Karpas-422 (cell line): ENCODE measurements at regions not wholly inside any gene's neighbourhood (a gene's known extent, or its start where the extent isn't known, plus 50 kb on each side); places are given as distances from the start of the nearest gene placed in this dataset.

Experiments used
- DNase-seq: peaks from one replicate; pipeline ENCODE4 v3.0.0-alpha.2; 2015
- H2AFZ ChIP-seq: fragments of 200-600 bp; sonication (generic); 2 replicates; pipeline ENCODE4 v1.6.1; 2014; ENCODE audit warnings: antibody characterized with exemption, low read length, mixed read lengths
- H3K27ac ChIP-seq: fragments of 200-600 bp; sonication (generic); 2 replicates; pipeline ENCODE4 v1.5.1; 2014; ENCODE audit warnings: mild to moderate bottlenecking, low read length, moderate library complexity
- H3K27me3 ChIP-seq: fragments of 200-600 bp; sonication (generic); 2 replicates; pipeline ENCODE4 v1.6.1; 2014; ENCODE audit warnings: low read length, mixed read lengths
- H3K36me3 ChIP-seq: fragments of 200-600 bp; sonication (generic); 2 replicates; pipeline ENCODE4 v1.6.1; 2014; ENCODE audit warnings: low read length, mixed read lengths; ENCODE audit not compliant: insufficient read depth
- H3K4me1 ChIP-seq: fragments of 200-600 bp; sonication (generic); 2 replicates; pipeline ENCODE4 v1.6.1; 2014; ENCODE audit warnings: mild to moderate bottlenecking, low read length, mixed read lengths
- H3K4me2 ChIP-seq: fragments of 200-600 bp; sonication (generic); 2 replicates; pipeline ENCODE4 v1.6.1; 2014; ENCODE audit warnings: low read length, low read depth, mild to moderate bottlenecking; ENCODE audit not compliant: poor library complexity, severe bottlenecking
- H3K4me3 ChIP-seq: fragments of 200-600 bp; sonication (generic); 2 replicates; pipeline ENCODE4 v1.5.1; 2014; ENCODE audit warnings: mild to moderate bottlenecking, antibody characterized with exemption, low read length, mixed read lengths
- H3K79me2 ChIP-seq: fragments of 200-600 bp; sonication (generic); 2 replicates; pipeline ENCODE4 v1.6.1; 2014; ENCODE audit warnings: mild to moderate bottlenecking, low read length, mixed read lengths
- H3K9ac ChIP-seq: fragments of 200-600 bp; sonication (generic); 2 replicates; pipeline ENCODE4 v1.6.0; 2014; ENCODE audit warnings: low read length
- H3K9me2 ChIP-seq: fragments of 200-600 bp; sonication (generic), shearing (Covaris generic); replicated peaks from 2 replicates; pipeline ENCODE4 v1.6.0; 2014; ENCODE audit warnings: mild to moderate bottlenecking, low read length, moderate library complexity; ENCODE audit not compliant: insufficient read depth
- H3K9me3 ChIP-seq: fragments of 300-700, 200-600 bp; sonication (generic); 2 replicates; pipeline ENCODE4 v1.6.1; 2014; ENCODE audit warnings: low read length, mixed read lengths
- H4K20me1 ChIP-seq: fragments of 200-600 bp; sonication (generic); 2 replicates; pipeline ENCODE4 v1.6.1; 2014; ENCODE audit warnings: mild to moderate bottlenecking, antibody characterized with exemption, low read length, low read depth; ENCODE audit not compliant: insufficient read depth

DNA sequence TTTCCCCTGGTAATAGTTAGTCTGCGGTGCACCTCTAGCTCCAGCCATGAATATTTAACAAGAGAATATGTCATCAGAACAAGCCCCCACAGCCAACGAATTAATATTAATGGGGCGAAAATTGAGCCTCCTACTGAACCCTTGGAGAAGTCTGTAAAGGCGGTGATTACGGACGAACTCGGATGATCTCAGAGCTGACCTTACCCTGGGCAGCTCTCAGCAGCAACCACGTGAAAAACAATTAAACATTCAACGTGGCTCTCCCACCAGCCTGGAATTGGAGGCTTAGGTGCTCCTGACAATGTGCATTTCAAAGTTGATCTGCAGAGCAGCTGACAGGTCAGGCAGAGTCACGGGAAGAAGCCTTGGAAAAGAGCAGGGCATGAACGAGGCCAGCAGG is 407.6 kb upstream of the MYT1L start:
- Histone ChIP-seq H3K4me2 (no peak overlapping the region), H3K9ac (no peak overlapping the region), H4K20me1 (no peaks in the 10 kb centered on the region), H3K9me2 (no peaks in the 10 kb centered on the region), H3K4me1 (no peaks in the 10 kb centered on the region), H3K79me2 (no peaks in the 10 kb centered on the region), H3K36me3 (no peaks in the 10 kb centered on the region), H3K9me3 (no peaks in the 10 kb centered on the region), H3K27ac (no peak overlapping the region), H3K4me3 (no peak overlapping the region), H3K27me3 (no peaks in the 10 kb centered on the region), H2AFZ (no peak overlapping the region)
- no peak for DNase-seq

- no peaks in the 10 kb centered on the region for H3K4me1 ChIP-seq
- no peaks in the 10 kb centered on the region for H4K20me1 ChIP-seq
- no peak overlapping the region for H3K27ac ChIP-seq
- H3K9ac ChIP-seq: no peak overlapping the region
- H3K4me2 ChIP-seq: no peak overlapping the region
- no peaks in the 10 kb centered on the region for H3K36me3 ChIP-seq
- no peaks in the 10 kb centered on the region for H3K9me3 ChIP-seq
- no peak for DNase-seq
- no peak overlapping the region for H2AFZ ChIP-seq
- no peaks in the 10 kb centered on the region for H3K9me2 ChIP-seq
- H3K4me3 ChIP-seq: no peak overlapping the region
- no peaks in the 10 kb centered on the region for H3K79me2 ChIP-seq
- H3K27me3 ChIP-seq: no peaks in the 10 kb centered on the region
These were observed 407.2 kb upstream of the MYT1L start for GRCh38 chr2:2738276-2738675.

DNA sequence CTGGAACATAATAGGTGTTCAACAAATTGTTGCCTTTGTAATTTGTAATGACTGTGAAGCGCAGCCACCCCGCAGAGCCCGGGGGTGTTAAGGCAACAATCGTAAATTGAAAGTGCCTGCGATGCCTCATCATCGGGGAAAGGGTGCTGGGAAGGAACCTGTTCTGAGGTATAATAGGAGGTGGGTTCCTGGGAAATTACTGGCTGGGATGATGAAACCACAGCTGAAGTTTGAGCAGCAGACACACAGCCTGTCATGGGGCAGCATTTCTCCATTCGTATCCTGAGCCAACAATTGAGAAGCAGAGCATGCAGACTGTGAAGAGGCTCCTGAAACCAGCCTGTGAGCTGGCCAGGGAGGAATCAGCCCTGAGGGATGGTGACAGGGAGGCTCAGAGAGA is 404.0 kb upstream of the MYT1L start:
- DNase-seq: no peak
- H3K27me3 ChIP-seq: no peaks in the 10 kb centered on the region

GRCh38 chr2:2734308-2734707 is 403.2 kb upstream of the MYT1L start:
- H3K4me1 ChIP-seq: no peaks in the 10 kb centered on the region
- H3K79me2 ChIP-seq: no peaks in the 10 kb centered on the region
- no peak overlapping the region for H3K9ac ChIP-seq
- no peaks in the 10 kb centered on the region for H3K36me3 ChIP-seq
- H3K9me2 ChIP-seq: no peaks in the 10 kb centered on the region
- H4K20me1 ChIP-seq: no peaks in the 10 kb centered on the region
- no peaks in the 10 kb centered on the region for H3K27me3 ChIP-seq
- no peaks in the 10 kb centered on the region for H3K9me3 ChIP-seq
- no peak overlapping the region for H3K27ac ChIP-seq
- no peak overlapping the region for H2AFZ ChIP-seq
- H3K4me2 ChIP-seq: no peak overlapping the region
- H3K4me3 ChIP-seq: no peak overlapping the region
- no peak for DNase-seq

More for the DNA sequence above, 404.0 kb upstream of the MYT1L start:
- Histone ChIP-seq H3K9me2 (no peaks in the 10 kb centered on the region), H3K4me2 (no peak overlapping the region), H3K9me3 (no peaks in the 10 kb centered on the region), H4K20me1 (no peaks in the 10 kb centered on the region), H3K4me3 (no peak overlapping the region), H2AFZ (no peak overlapping the region), H3K4me1 (no peaks in the 10 kb centered on the region), H3K36me3 (no peaks in the 10 kb centered on the region), H3K27ac (no peak overlapping the region), H3K79me2 (no peaks in the 10 kb centered on the region), H3K9ac (no peak overlapping the region)

GRCh38 chr2:2733818-2734217 is 402.7 kb upstream of the MYT1L start:
- Histone ChIP-seq H3K9me3 (no peaks in the 10 kb centered on the region), H3K79me2 (no peaks in the 10 kb centered on the region), H3K4me3 (no peak overlapping the region), H3K4me2 (no peak overlapping the region), H4K20me1 (no peaks in the 10 kb centered on the region), H3K27ac (no peak overlapping the region), H3K9ac (no peak overlapping the region), H3K36me3 (no peaks in the 10 kb centered on the region), H3K9me2 (no peaks in the 10 kb centered on the region), H3K27me3 (no peaks in the 10 kb centered on the region), H3K4me1 (no peaks in the 10 kb centered on the region), H2AFZ (no peak overlapping the region)
- no peak for DNase-seq

GRCh38 chr2:2732331-2733119 is 401.4 kb upstream of the MYT1L start:
- Histone ChIP-seq H3K79me2 (no peaks in the 10 kb centered on the region), H2AFZ (no peak overlapping the region), H3K4me3 (no peak overlapping the region), H3K27me3 (no peaks in the 10 kb centered on the region), H3K4me2 (no peak overlapping the region), H3K4me1 (no peaks in the 10 kb centered on the region), H3K36me3 (no peaks in the 10 kb centered on the region), H3K27ac (no peak overlapping the region), H3K9me3 (no peaks in the 10 kb centered on the region), H3K9ac (no peak overlapping the region), H4K20me1 (no peaks in the 10 kb centered on the region), H3K9me2 (no peaks in the 10 kb centered on the region)
- no peak for DNase-seq

- H4K20me1 ChIP-seq: no peaks in the 10 kb centered on the region
- no peak for DNase-seq
- no peaks in the 10 kb centered on the region for H3K9me3 ChIP-seq
- no peaks in the 10 kb centered on the region for H3K79me2 ChIP-seq
- H3K9me2 ChIP-seq: no peaks in the 10 kb centered on the region
- H3K36me3 ChIP-seq: no peaks in the 10 kb centered on the region
- no peak overlapping the region for H3K9ac ChIP-seq
- H3K4me1 ChIP-seq: no peaks in the 10 kb centered on the region
- no peaks in the 10 kb centered on the region for H3K27me3 ChIP-seq
- no peak overlapping the region for H2AFZ ChIP-seq
- no peak overlapping the region for H3K27ac ChIP-seq
- H3K4me2 ChIP-seq: no peak overlapping the region
- H3K4me3 ChIP-seq: no peak overlapping the region
These were observed 400.8 kb upstream of the MYT1L start for GRCh38 chr2:2731816-2732284.

- Histone ChIP-seq H3K27ac (no peak overlapping the region), H3K4me2 (no peak overlapping the region), H3K4me3 (no peak overlapping the region), H3K9ac (no peak overlapping the region), H3K27me3 (no peaks in the 10 kb centered on the region), H3K36me3 (no peaks in the 10 kb centered on the region), H3K9me3 (no peaks in the 10 kb centered on the region), H3K4me1 (no peaks in the 10 kb centered on the region), H4K20me1 (no peaks in the 10 kb centered on the region), H3K79me2 (no peaks in the 10 kb centered on the region), H2AFZ (no peak overlapping the region), H3K9me2 (no peaks in the 10 kb centered on the region)
- DNase-seq: no peak
These were observed 400.2 kb upstream of the MYT1L start for GRCh38 chr2:2731101-2731815.
